ENCODE measurements at regions not wholly inside any gene's neighbourhood (a gene's known extent, or its start where the extent isn't known, plus 50 kb on each side); places are given as distances from the start of the nearest gene placed in this dataset.

DNA sequence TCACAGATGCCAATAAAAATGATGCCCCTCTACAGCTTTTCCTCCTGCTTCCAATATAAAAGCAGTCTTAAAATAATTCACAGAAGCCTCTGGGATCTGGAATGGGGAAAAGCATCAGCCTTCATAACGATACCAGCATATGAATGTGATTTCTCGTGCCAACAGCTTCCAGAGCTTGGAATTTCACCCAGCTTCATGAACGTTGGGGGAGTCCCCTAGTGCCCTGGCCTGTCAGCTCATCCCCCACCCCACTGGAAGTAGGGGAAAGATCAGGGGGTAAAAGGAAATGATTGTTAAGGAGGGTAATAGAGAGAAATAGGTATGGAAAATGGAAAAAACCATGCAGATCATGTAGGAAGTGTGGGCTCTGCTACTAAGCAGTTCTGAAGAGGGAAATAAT lies 253.6 kb downstream of the INHBA start:
- TF ChIP-seq, protein P1, sequence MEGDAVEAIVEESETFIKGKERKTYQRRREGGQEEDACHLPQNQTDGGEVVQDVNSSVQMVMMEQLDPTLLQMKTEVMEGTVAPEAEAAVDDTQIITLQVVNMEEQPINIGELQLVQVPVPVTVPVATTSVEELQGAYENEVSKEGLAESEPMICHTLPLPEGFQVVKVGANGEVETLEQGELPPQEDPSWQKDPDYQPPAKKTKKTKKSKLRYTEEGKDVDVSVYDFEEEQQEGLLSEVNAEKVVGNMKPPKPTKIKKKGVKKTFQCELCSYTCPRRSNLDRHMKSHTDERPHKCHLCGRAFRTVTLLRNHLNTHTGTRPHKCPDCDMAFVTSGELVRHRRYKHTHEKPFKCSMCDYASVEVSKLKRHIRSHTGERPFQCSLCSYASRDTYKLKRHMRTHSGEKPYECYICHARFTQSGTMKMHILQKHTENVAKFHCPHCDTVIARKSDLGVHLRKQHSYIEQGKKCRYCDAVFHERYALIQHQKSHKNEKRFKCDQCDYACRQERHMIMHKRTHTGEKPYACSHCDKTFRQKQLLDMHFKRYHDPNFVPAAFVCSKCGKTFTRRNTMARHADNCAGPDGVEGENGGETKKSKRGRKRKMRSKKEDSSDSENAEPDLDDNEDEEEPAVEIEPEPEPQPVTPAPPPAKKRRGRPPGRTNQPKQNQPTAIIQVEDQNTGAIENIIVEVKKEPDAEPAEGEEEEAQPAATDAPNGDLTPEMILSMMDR (IDR thresholded peaks at IDR 0.05; ENCODE audit: poor library complexity): no peak
- TF ChIP-seq EZH2 (IDR thresholded peaks at IDR 0.05; ENCODE audit: borderline replicate concordance): no peak
- TF ChIP-seq EZH2phosphoT487 (IDR thresholded peaks at IDR 0.05; ENCODE audit: low read depth, severe bottlenecking, unreplicated experiment): no peak
